ENCODE measurements at regions not wholly inside any gene's neighbourhood (a gene's known extent, or its start where the extent isn't known, plus 50 kb on each side); places are given as distances from the start of the nearest gene placed in this dataset.
"Not testable (repeated sequence)": the region's sequence is repeated elsewhere in the genome, so short reads cannot be mapped to it uniquely, and the experiment has no call there.

DNA sequence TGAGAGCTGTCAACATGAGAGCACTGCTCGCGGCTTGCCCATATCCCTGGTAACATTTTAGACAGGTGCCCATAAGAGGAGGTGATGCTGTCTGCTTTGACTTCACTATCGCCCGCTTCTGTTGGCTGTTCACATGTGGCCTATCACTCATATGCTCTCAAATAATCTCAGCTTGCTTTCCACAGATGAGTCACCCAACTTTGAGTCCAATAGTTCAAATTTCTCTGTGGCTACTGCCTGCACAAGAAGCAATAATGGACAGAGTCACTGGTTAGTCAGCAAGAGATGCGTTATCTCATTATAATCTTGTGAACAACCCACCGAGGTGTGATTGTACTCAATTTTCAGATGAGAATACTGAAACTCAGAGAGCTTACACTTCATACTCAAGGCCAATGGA is 1714.1 kb downstream of the LRRC4C start:
- no peaks in the 10 kb centered on the region for H3K9me3 ChIP-seq (ENCODE audit: low read length)
- H3K27ac ChIP-seq (ENCODE audit: low read depth, low read length, poor library complexity, severe bottlenecking) = no peak overlapping the region
- no peak overlapping the region for H2AFZ ChIP-seq (ENCODE audit: low read length)
- no peak overlapping the region for H3K4me2 ChIP-seq (ENCODE audit: low read length)
- TF ChIP-seq CTCF (conservative IDR thresholded peaks at IDR 0.05; ENCODE audit: low read length) (no peak), EZH2phosphoT487 (IDR thresholded peaks at IDR 0.05; ENCODE audit: borderline replicate concordance, low read depth, low read length) (no peak)
- CTCF ChIA-PET (ENCODE audit: unreplicated experiment) = no interaction called here
- no peaks in the 10 kb centered on the region for H3K79me2 ChIP-seq (ENCODE audit: insufficient read depth, low read depth, low read length)
- no peaks in the 10 kb centered on the region for H3K36me3 ChIP-seq (ENCODE audit: insufficient read depth, low read length)
- no TSS peak for BruUV-seq (replicated peaks)
- POLR2A ChIA-PET = no interaction called here
- no peaks in the 10 kb centered on the region for H3K9me2 ChIP-seq (ENCODE audit: insufficient read depth, low read length)
- H3K4me3 ChIP-seq (ENCODE audit: low read depth, low read length, poor library complexity, severe bottlenecking) = no peak overlapping the region
- no peak for DNase-seq (ENCODE audit: low spot score)
- H3K4me1 ChIP-seq (ENCODE audit: insufficient read depth, low read length, poor library complexity, severe bottlenecking) = no peaks in the 10 kb centered on the region
- H4K20me1 ChIP-seq (ENCODE audit: insufficient read depth, low read length) = no peaks in the 10 kb centered on the region
- intact Hi-C loops (cut with micrococcal nuclease; ENCODE audit: unreplicated experiment) = no loop called here

- POLR2A ChIA-PET = no interaction called here
- no peak overlapping the region for H3K27ac ChIP-seq (ENCODE audit: low read depth, low read length, poor library complexity, severe bottlenecking)
- H3K4me1 ChIP-seq (ENCODE audit: insufficient read depth, low read length, poor library complexity, severe bottlenecking) = no peaks in the 10 kb centered on the region
- no peak for DNase-seq (ENCODE audit: low spot score)
- no TSS peak for BruUV-seq (replicated peaks)
- CTCF ChIA-PET (ENCODE audit: unreplicated experiment) = no interaction called here
- H3K4me2 ChIP-seq (ENCODE audit: low read length) = no peak overlapping the region
- H3K79me2 ChIP-seq (ENCODE audit: insufficient read depth, low read depth, low read length) = no peaks in the 10 kb centered on the region
- intact Hi-C loops (cut with micrococcal nuclease; ENCODE audit: unreplicated experiment) = no loop called here
- no peak overlapping the region for H3K4me3 ChIP-seq (ENCODE audit: low read depth, low read length, poor library complexity, severe bottlenecking)
- no peak overlapping the region for H2AFZ ChIP-seq (ENCODE audit: low read length)
- no peaks in the 10 kb centered on the region for H3K9me3 ChIP-seq (ENCODE audit: low read length)
- H4K20me1 ChIP-seq (ENCODE audit: insufficient read depth, low read length) = no peaks in the 10 kb centered on the region
- no peaks in the 10 kb centered on the region for H3K9me2 ChIP-seq (ENCODE audit: insufficient read depth, low read length)
- TF ChIP-seq EZH2phosphoT487 (IDR thresholded peaks at IDR 0.05; ENCODE audit: borderline replicate concordance, low read depth, low read length) (no peak), CTCF (conservative IDR thresholded peaks at IDR 0.05; ENCODE audit: low read length) (no peak)
- no peaks in the 10 kb centered on the region for H3K36me3 ChIP-seq (ENCODE audit: insufficient read depth, low read length)
Observed at GRCh38 chr11:39741066-39741465, 1718.4 kb downstream of the LRRC4C start.

DNA sequence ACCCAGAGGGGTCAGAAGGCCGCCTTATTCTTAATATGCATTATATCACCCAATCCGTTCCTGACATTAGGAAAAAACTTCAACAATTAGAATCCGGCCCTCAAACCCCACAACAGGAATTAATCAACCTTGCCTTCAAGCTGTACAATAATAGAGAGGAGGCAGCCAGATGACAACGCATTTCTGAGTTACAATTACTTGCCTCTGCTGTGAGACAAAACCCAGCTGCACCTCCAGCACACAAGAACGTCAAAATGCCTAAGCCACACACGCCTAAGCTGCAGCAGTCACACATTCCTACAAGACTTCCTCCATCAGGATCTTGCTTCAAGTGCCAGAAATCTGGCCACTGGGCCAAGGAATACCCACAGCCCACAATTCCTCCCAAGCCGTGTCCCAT is 1723.1 kb downstream of the LRRC4C start:
- POLR2A ChIA-PET; H3K4me3 ChIP-seq (ENCODE audit: low read depth, low read length, poor library complexity, severe bottlenecking); CTCF ChIA-PET (ENCODE audit: unreplicated experiment): not testable (repeated sequence)

More for the DNA sequence above, 1723.1 kb downstream of the LRRC4C start:
- H4K20me1 ChIP-seq (ENCODE audit: insufficient read depth, low read length); intact Hi-C loops (cut with micrococcal nuclease; ENCODE audit: unreplicated experiment); H3K79me2 ChIP-seq (ENCODE audit: insufficient read depth, low read depth, low read length); DNase-seq (ENCODE audit: low spot score); H3K4me1 ChIP-seq (ENCODE audit: insufficient read depth, low read length, poor library complexity, severe bottlenecking); H3K27ac ChIP-seq (ENCODE audit: low read depth, low read length, poor library complexity, severe bottlenecking); H3K9me3 ChIP-seq (ENCODE audit: low read length); H3K9me2 ChIP-seq (ENCODE audit: insufficient read depth, low read length); BruUV-seq (replicated peaks); H3K36me3 ChIP-seq (ENCODE audit: insufficient read depth, low read length); H3K4me2 ChIP-seq (ENCODE audit: low read length); H2AFZ ChIP-seq (ENCODE audit: low read length): not testable (repeated sequence)
